ENCODE measurements at regions not wholly inside any gene's neighbourhood (a gene's known extent, or its start where the extent isn't known, plus 50 kb on each side); places are given as distances from the start of the nearest gene placed in this dataset.

- no peak for DNase-seq (ENCODE audit: extremely low read depth in 1 of 11, low read depth in 9 of 11, low spot score in 4 of 11)
Measured at GRCh38 chr20:22447447-22447778, 137.0 kb downstream of the FOXA2 start.

GRCh38 chr20:22446613-22447446 lies 137.5 kb downstream of the FOXA2 start:
- no peak for DNase-seq (ENCODE audit: extremely low read depth in 1 of 11, low read depth in 9 of 11, low spot score in 4 of 11)

DNA sequence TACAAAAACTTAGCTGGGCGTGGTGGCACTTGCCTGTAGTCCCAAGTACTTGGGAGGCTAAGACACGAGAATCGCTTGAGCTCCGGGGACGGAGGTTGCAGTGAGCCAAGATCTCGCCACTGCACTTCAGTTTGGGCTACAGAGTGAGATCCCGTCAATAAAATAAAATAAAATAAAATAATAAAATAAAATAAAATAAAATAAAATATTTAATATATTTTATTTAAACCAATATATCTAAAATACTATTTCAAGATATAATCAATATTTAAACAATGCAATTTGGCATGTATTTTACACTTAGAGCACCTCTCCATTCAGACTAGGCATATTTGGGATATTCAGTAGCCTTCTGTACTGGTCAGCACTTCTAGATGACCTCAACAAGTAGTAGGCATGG lies 142.1 kb downstream of the FOXA2 start:
- DNase-seq (ENCODE audit: extremely low read depth in 1 of 11, low read depth in 9 of 11, low spot score in 4 of 11) = no peak

GRCh38 chr20:22438926-22439325 lies 145.4 kb downstream of the FOXA2 start:
- DNase-seq (ENCODE audit: extremely low read depth in 1 of 11, low read depth in 9 of 11, low spot score in 4 of 11) = no peak

DNA sequence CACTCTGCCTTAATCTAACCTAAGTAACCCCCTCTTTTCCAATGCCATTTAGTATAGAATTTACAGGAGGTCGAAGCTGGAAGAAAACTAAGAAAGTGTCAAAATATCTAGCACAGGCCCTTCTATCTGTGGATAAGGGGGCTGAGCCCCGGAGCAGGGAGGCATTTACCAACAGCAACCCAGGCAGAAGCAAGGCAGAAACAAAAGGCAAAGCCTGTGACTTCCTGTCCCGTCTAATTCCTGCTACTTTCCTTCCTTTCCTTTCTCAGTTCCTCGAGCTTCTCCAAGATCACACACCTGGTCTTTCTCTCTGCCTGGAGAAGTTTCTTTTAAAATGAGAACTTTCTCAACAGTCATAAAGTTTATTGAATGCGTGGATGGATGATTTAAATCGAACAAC lies 146.0 kb downstream of the FOXA2 start:
- DNase-seq (ENCODE audit: extremely low read depth in 1 of 11, low read depth in 9 of 11, low spot score in 4 of 11) = no peak

GRCh38 chr20:22437354-22437753 lies 147.0 kb downstream of the FOXA2 start:
- no peak for DNase-seq (ENCODE audit: extremely low read depth in 1 of 11, low read depth in 9 of 11, low spot score in 4 of 11)

GRCh38 chr20:22431419-22431818 lies 153.0 kb downstream of the FOXA2 start:
- no peak for DNase-seq (ENCODE audit: extremely low read depth in 1 of 11, low read depth in 9 of 11, low spot score in 4 of 11)

DNA sequence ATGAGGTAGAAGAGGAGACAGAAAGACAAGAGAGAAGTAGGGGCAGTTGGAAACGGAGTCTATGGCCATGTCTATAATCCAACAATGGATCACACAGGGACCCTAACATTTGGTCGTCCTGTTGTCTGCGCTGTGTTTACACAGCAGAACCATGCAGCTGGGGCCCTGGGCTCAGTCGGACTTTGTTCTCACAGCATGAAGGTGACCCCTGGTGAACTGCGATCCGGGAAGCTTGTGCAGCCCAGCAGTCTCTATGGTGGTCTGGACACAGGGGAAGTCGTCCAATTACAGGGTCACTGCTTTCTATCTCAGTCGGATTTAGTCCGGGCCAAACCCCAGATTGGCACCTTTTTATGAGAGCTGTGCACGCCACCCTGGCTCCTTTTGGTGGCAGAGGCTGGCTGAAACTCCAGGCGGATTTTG lies 153.6 kb downstream of the FOXA2 start:
- no peak for DNase-seq (ENCODE audit: extremely low read depth in 1 of 11, low read depth in 9 of 11, low spot score in 4 of 11)

GRCh38 chr20:22430154-22430745 lies 154.1 kb downstream of the FOXA2 start:
- DNase-seq (ENCODE audit: extremely low read depth in 1 of 11, low read depth in 9 of 11, low spot score in 4 of 11) = no peak

- no peak for DNase-seq (ENCODE audit: extremely low read depth in 1 of 11, low read depth in 9 of 11, low spot score in 4 of 11)
Measured at GRCh38 chr20:22429175-22430153, 154.9 kb downstream of the FOXA2 start.

GRCh38 chr20:22428051-22428450 lies 156.3 kb downstream of the FOXA2 start:
- DNase-seq (ENCODE audit: extremely low read depth in 1 of 11, low read depth in 9 of 11, low spot score in 4 of 11) = no peak

DNA sequence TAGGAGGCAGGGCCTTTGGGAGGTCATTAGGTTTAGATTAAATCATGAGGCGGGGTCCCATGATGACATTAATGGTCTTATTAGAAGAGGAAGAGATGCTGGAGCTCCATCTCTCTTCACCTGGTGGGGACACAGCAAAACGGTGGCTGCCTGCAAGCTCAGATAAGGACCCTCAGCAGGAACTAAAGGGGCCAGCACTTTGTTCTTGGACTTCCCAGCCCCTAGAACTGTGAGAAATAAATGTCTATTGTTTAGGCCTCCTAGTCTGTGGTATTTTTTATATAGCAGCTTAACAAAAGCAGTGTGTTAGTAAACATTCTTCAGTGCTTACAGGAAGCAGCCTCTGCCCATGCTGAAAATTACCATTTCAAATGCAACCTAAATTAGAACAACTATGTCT lies 157.6 kb downstream of the FOXA2 start:
- DNase-seq (ENCODE audit: extremely low read depth in 1 of 11, low read depth in 9 of 11, low spot score in 4 of 11) = no peak

GRCh38 chr20:22425344-22426295 lies 158.8 kb downstream of the FOXA2 start:
- DNase-seq (ENCODE audit: extremely low read depth in 1 of 11, low read depth in 9 of 11, low spot score in 4 of 11) = peak in 1 of 11 donors; percentile 43

GRCh38 chr20:22423190-22423832 lies 161.1 kb downstream of the FOXA2 start:
- DNase-seq (ENCODE audit: extremely low read depth in 1 of 11, low read depth in 9 of 11, low spot score in 4 of 11) = no peak

GRCh38 chr20:22420116-22420598 lies 164.2 kb downstream of the FOXA2 start:
- no peak for DNase-seq (ENCODE audit: extremely low read depth in 1 of 11, low read depth in 9 of 11, low spot score in 4 of 11)

DNA sequence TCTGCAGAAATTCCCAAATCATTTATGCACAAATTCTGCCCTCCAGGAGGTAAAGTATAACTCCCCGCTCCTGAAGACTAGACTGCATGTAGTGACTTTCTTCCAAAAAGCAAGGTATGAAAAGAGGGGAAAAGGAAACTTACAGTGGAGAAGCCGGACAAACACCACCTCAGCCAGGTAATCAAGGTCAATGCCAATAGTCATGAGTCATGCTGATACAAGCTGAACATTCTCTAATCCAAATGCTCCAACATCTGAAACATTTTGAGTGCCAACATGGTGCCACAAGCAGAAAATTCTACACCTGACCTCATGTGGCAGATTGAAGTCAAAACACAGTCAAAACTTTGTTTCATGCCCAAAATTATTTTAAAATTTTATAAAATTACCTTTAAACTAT lies 165.6 kb downstream of the FOXA2 start:
- DNase-seq (ENCODE audit: extremely low read depth in 1 of 11, low read depth in 9 of 11, low spot score in 4 of 11) = no peak

GRCh38 chr20:22414305-22414742 lies 170.0 kb downstream of the FOXA2 start:
- DNase-seq (ENCODE audit: extremely low read depth in 1 of 11, low read depth in 9 of 11, low spot score in 4 of 11) = peak in 1 of 11 donors; percentile 45

All from renal cortex interstitium (tissue), 11 donors.